ACC112 (cell line): ENCODE measurements at regions not wholly inside any gene's neighbourhood (a gene's known extent, or its start where the extent isn't known, plus 50 kb on each side); places are given as distances from the start of the nearest gene placed in this dataset.

Experiments
- H2AFZ ChIP-seq: fragments of 200-600 bp; sonication (generic); one replicate; pipeline ENCODE4 v1.6.0; 2017; ENCODE audit warnings: antibody characterized with exemption, low read length; ENCODE audit not compliant: unreplicated experiment
- H3K27ac ChIP-seq: fragments of 200-600 bp; sonication (generic); 2 replicates; pipeline ENCODE4 v1.5.1; 2014; ENCODE audit warnings: low read depth, mild to moderate bottlenecking, antibody characterized with exemption, low read length, moderate library complexity
- H3K27me3 ChIP-seq: fragments of 200-600 bp; sonication (generic); 2 replicates; pipeline ENCODE4 v1.6.1; 2014; ENCODE audit warnings: mild to moderate bottlenecking, antibody characterized with exemption, low read length, moderate library complexity, mixed read lengths; ENCODE audit not compliant: insufficient read depth
- H3K36me3 ChIP-seq: fragments of 200-600 bp; sonication (generic); 2 replicates; pipeline ENCODE4 v1.6.1; 2016; ENCODE audit warnings: mild to moderate bottlenecking, antibody characterized with exemption, low read length, moderate library complexity, mixed read lengths; ENCODE audit not compliant: insufficient read depth
- H3K4me1 ChIP-seq: fragments of 200-600 bp; sonication (generic); one replicate; pipeline ENCODE4 v1.6.1; 2016; ENCODE audit warnings: low read length, mixed read lengths; ENCODE audit not compliant: insufficient read depth, unreplicated experiment, control insufficient read depth
- H3K4me3 ChIP-seq: fragments of 200-600 bp; sonication (generic); 2 replicates; pipeline ENCODE4 v1.5.1; 2014; ENCODE audit warnings: mild to moderate bottlenecking, low read depth, low read length
- H3K79me2 ChIP-seq: fragments of 200-600 bp; sonication (generic); one replicate; pipeline ENCODE4 v1.6.0; 2016; ENCODE audit warnings: low read length; ENCODE audit not compliant: control insufficient read depth, unreplicated experiment, insufficient read depth

- no peaks in the 10 kb centered on the region for H3K79me2 ChIP-seq
- no peaks in the 10 kb centered on the region for H3K36me3 ChIP-seq
- no peak overlapping the region for H3K4me3 ChIP-seq
- no peak overlapping the region for H2AFZ ChIP-seq
- no peak overlapping the region for H3K27ac ChIP-seq
- H3K4me1 ChIP-seq = no peaks in the 10 kb centered on the region
- no peaks in the 10 kb centered on the region for H3K27me3 ChIP-seq
Measured at GRCh38 chr6:139423971-139424667, 49.7 kb upstream of the CITED2 start.
